ENCODE measurements at regions not wholly inside any gene's neighbourhood (a gene's known extent, or its start where the extent isn't known, plus 50 kb on each side); places are given as distances from the start of the nearest gene placed in this dataset.

GRCh38 chr3:107201146-107201545 lies 176.1 kb upstream of the CCDC54 start:
- TF ChIP-seq CTCF (IDR thresholded peaks at IDR 0.05) (no peak), POLR2A (IDR thresholded peaks at IDR 0.05) (no peak)
